ENCODE measurements at regions not wholly inside any gene's neighbourhood (a gene's known extent, or its start where the extent isn't known, plus 50 kb on each side); places are given as distances from the start of the nearest gene placed in this dataset.
"Not testable (repeated sequence)": the region's sequence is repeated elsewhere in the genome, so short reads cannot be mapped to it uniquely, and the experiment has no call there.

DNA sequence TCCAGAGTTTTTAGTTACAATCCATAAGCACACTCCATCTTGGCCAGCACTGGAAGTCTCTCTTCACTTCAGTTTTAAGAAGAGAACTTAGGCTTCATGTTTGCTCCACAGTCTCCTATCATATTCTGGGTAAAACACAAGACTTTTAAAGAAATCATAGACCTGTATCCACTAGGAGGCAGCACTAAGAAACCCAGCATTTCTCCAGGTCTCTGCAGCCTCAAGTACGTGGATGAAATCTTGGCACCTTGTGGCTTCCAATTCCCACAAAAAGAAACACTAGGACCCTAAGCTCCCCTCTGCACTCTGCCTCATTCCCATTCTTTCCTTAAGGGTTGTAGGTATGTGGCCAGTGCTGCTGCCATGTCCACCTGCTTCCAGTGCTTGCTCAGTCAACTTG lies 367.3 kb upstream of the CASK start:
- DNase-seq (ENCODE audit: low spot score): no peak

DNA sequence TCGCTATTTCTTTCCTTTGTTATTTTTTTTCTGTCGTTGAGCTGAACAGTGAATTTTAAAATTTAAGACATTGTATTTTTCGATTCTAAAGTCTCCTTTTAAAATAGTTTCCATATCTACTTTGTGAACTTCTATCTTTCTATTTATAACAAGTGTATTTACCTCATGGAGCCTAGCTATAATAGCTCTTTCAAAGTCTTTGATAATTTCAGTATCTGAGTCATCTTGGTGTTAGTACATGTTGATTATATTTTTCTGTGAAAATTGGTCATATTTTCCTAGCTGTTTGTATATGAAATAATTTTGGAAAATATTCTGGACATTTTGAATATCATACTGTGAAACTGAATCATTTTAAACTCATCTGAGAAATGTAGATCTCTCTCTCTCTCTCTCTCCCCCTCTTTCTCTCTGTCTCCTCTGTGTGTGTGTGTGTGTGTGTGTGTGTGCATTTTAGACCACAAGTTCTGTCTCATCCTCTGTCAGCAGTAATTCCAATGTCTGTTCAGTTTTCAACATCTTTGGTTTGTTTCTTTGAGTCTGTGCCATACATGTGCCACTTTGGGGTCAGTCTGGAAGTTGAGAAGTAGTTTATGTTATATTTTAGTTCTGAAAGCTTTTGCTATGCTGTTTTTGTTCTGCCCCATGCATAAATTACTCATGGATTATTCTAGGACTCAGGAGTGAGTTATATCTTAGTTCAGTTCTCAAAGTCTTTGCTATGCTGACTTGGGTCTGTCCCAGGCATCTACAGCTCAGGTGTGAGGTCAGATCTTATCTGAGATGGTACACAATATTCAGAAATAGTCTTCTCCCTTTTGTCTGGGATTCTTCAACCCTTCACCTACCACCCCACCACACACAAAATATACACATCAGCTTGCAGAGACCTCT lies 366.4 kb upstream of the CASK start:
- in situ Hi-C loops (cut with HindIII; ENCODE audit: low sequenced_read_pairs): no loop called here
- no peak for DNase-seq (ENCODE audit: low spot score)

More for the DNA sequence above, 367.3 kb upstream of the CASK start:
- in situ Hi-C loops (cut with HindIII; ENCODE audit: low sequenced_read_pairs): no loop called here

DNA sequence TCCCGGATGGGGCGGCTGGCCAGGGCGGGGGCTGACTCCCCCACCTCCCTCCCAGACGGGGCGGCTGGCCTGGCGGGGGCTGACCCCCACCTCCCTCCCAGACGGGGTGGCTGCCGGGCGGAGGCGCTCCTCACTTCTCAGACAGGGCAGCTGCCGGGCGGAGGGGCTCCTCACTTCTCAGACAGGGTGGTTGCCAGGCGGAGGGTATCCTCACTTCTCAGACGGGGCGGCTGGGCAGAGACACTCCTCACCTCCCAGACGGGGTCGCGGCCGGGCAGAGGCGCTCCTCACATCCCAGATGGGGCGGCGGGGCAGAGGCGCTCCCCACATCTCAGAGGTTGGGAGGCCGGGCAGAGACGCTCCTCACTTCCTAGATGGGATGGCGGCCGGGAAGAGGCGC lies 362.3 kb upstream of the CASK start:
- DNase-seq (ENCODE audit: low spot score); in situ Hi-C loops (cut with HindIII; ENCODE audit: low sequenced_read_pairs): not testable (repeated sequence)

DNA sequence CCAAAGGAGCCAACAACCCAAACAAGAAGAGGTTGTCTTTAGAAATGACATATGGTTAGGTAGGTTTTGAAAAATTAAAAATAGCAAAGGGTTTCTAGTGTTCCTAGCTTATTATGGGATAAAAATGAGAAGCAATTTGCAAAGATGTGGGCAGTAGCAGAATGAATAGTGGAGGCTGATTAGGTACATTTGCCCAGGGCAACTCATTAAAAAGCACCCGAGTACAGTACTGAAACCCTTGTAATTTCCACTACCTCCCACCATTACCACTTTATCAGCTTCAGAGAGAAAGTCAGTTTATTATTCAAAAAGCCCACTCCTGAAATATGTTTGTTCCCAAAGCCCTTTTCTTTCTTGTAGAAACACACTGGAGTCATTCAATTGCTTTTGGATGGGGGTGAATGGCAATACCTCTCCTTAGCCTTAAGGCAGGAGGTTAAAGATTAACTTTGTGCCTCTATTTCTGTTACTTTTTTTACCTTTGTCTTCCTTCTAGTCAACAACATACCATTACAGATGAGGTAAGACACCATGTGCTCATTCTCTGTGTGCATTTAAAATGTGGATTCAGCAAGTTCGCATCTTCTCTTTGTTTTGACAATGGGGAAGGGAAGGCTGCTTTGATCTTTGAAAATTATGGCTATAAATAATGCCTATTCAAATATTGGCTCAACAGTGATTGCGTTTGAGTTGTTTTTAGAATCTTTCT lies 353.8 kb upstream of the CASK start:
- in situ Hi-C loops (cut with HindIII; ENCODE audit: low sequenced_read_pairs): no loop called here
- DNase-seq (ENCODE audit: low spot score): no peak

DNA sequence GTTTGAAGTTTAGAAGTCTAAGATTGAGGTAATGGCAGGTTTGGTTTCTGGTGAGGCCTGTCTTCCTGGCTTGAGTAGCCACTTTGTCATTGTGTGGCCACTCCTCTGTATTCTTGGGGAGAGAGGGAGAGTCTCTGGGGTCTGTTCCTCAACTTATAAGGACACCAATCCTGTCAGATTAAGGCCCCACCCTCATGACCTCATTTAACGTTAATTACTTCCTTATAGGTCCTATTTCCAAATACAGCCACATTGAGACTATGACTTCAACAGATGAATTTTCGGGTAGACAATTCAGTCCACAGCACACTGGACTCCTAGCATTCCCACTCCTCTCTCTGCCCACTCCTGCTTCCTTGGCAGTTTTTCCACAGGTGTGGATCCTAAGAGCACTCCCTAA lies 350.8 kb upstream of the CASK start:
- in situ Hi-C loops (cut with HindIII; ENCODE audit: low sequenced_read_pairs): no loop called here

DNA sequence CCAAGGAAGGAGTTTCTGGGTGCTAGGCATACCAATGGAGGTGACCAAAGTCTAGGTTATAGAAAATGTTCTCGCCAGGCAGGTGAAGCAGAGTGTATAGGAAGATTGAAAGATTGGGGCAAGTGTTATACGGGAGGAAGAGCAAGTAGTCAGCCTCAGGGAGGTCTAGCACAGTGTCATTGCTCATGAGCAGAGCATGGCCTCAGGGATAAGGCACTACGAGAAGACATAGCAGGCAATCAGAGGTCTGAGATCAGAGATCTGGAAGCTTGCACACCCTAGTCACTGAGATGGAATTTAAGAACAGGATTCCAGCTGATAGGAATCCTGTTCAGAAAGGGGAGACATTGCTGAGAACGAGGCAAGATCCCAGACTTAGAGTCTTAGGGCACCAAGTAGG lies 350.0 kb upstream of the CASK start:
- in situ Hi-C loops (cut with HindIII; ENCODE audit: low sequenced_read_pairs): no loop called here
- no peak for DNase-seq (ENCODE audit: low spot score)

More for the DNA sequence above, 350.8 kb upstream of the CASK start:
- DNase-seq (ENCODE audit: low spot score): no peak

DNA sequence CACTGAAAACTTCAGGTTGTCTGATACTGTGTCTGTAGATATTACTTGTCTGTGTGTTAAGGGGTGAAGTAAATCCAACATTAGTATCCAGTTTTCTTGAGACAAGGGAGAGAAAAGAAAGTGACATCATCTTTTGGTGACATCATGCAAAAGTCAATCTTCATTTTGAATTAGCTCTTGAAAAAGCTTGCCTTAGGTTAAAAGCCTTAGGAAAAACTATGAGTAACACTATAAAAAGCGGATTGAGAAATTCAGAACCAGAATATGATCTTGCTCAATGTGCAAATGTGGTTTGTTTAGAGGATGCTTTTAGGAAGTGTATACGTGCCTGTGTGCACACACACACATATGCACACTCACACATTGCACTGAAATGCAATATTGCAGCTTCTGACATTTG lies 345.8 kb upstream of the CASK start:
- no peak for DNase-seq (ENCODE audit: low spot score)
- in situ Hi-C loops (cut with HindIII; ENCODE audit: low sequenced_read_pairs): no loop called here

DNA sequence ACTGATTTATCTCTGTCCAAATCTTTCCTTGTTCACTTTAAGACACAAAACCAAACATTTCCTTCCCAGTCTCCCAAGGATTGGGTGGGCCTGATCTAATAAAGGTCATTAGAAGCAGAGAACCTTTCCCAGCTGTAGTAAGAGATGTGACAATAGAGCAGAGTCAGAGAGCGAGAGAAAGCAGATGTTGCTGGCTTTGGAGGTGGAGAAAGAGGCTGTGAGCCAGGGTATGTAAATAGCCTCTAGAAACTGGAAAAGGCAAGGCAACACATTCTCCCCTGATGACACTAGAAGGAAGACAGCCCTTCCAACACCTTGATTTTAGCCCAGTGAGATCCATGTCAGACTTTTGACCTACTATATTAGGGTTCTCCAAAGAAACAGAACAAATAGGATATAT lies 337.5 kb upstream of the CASK start:
- no peak for DNase-seq (ENCODE audit: low spot score)
- in situ Hi-C loops (cut with HindIII; ENCODE audit: low sequenced_read_pairs): no loop called here

DNA sequence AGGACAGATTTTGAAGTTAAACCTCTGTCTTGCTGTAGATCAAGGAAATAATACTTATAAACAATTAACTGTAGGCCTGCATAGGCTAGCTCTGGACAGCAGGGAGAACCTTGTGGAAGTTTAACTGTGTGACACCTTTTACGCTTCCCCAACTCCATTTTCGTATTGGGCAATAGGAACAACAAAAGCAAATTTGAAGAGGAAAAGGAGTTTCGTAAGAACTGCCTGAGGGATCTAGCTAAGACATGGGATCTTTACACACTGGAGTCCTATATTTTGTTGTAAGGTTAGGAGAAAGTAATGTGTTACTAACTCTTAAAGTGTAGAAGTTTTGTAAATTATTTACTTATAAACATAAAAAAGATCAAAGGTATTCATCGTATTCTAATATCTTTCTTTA lies 324.9 kb upstream of the CASK start:
- in situ Hi-C loops (cut with HindIII; ENCODE audit: low sequenced_read_pairs): no loop called here
- DNase-seq (ENCODE audit: low spot score): no peak

DNA sequence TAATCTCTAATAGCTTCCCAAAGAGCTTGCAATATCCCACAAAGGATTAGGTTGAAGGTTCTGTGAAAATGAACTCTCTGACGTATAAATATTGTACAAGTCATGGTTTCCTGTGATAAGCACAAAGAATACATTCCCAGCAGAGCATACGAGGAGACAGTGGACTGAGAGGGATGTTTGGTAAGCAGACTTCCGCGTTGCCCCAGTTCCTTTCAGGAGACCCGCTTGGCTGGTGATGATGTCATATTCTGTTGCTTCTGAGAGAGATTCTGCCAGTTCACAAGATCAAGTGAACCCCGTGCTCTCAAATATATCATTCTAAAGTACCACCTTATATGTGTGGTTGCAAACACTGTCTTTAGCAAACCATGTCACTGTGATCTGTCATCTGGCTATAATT lies 323.9 kb upstream of the CASK start:
- in situ Hi-C loops (cut with HindIII; ENCODE audit: low sequenced_read_pairs): no loop called here
- DNase-seq (ENCODE audit: low spot score): no peak

DNA sequence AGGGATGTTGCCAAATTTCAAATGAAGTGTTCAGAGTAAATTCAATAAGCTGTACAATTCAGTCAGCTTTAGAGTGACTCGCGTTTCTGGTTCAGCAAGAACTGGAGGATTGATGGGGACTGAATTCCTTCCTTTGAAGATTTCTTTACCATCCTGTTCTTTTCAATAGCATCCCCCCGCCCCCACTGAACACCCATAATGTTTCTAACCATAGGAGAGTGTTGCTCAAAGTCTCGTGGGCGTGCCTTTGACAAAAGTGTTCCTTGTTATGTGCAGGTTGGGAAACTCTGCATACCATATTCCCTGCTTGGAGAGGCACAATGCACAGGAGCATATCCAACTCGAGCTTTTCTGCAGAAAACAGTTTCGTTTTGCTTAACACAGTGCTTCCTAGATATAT lies 323.5 kb upstream of the CASK start:
- in situ Hi-C loops (cut with HindIII; ENCODE audit: low sequenced_read_pairs): no loop called here
- DNase-seq (ENCODE audit: low spot score): no peak

DNA sequence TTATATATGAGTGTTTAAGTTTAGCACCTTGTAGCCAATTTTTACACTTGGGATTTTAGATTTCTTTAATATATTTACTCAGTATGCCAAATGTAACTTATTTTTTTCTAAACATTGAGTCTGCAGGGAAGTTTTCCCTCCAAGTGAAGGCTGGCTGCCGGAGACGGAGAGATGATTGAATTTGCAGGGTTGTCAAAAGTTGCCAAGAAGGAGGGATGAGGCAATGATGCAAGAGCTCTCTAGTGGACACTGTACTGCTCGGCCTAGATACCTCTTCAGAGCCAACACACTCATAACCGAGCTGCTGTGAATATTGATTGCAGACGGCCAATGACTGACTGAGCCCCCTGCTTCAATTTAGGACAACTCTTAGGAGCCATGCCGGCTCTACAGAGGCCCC lies 318.6 kb upstream of the CASK start:
- DNase-seq (ENCODE audit: low spot score): no peak
- in situ Hi-C loops (cut with HindIII; ENCODE audit: low sequenced_read_pairs): no loop called here

DNA sequence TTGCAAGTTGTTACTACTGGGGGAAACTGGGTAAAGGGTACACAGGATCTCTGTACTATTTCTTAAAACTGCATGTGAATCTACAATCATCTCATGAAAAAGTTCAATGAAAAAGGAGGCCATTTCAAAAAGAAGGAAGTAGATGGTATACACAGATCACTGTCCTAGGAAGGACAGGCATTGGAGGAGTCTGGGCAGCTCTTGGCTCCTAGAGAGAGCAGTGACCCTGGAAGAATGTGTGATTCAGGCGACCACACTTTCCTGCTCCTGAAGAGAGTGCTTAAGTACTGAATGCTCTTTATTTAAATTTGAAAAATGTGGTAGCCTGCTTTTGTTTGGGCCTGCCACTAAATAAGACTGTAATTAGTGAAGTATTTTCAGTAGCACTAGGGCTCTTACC lies 318.1 kb upstream of the CASK start:
- no peak for DNase-seq (ENCODE audit: low spot score)

DNA sequence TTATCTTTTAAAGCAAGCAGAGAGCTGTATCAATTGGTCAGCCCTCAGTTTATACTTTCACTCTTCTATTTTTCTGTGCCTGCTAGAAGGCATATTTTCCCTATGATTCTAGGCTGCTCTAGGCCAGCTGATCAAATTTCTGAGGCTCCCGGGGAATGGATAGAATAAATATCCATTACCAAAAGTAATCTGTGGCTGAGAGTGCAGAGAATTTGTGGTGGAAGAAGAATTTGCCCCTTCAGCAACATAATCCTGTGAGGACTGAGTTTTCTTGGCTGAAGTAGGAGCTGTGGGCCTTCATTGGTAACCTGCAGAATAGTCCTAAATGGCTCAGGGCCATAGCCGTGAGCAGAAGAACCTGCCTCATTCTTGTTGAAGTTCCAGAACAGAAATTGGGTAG lies 314.6 kb upstream of the CASK start:
- in situ Hi-C loops (cut with HindIII; ENCODE audit: low sequenced_read_pairs): no loop called here
- no peak for DNase-seq (ENCODE audit: low spot score)

More for the DNA sequence above, 318.1 kb upstream of the CASK start:
- in situ Hi-C loops (cut with HindIII; ENCODE audit: low sequenced_read_pairs): no loop called here

DNA sequence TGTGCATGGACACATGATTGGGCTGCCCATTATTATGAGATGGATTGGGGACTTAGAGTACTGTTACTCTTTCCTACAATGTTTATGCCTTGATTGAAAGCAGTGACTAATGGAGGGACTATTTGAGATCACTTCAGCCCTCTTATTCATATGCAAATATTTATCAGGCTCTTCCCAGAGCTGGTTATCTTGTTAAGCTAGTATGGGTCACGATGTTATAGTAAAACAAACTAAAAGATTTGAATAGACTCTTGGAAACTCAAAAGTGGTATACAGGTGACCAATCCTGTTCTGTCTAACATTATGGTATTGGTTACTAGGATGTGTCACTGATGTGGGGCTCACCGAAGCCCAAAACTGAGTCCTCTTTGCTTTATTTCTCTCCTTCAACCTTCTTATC lies 306.2 kb upstream of the CASK start:
- in situ Hi-C loops (cut with HindIII; ENCODE audit: low sequenced_read_pairs): no loop called here

DNA sequence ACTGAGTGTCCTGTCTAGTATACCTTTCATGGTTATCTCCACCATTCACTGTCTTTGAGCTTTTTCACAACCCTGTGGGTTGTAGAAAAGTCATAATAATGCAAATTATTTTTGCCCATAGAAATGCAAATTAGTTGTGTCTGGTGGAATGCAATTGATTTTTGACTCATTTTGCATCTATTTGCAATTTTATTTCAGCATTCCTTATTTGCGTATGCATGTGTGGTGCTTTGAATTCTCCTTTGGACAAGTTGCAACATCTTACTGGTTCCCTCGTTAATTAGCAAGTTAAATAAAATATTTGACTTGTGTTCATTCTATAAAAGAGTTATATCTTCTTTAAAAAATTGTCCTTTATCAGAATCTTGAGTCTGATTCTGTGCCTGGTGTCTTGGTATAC lies 297.3 kb upstream of the CASK start:
- DNase-seq (ENCODE audit: low spot score): no peak
- in situ Hi-C loops (cut with HindIII; ENCODE audit: low sequenced_read_pairs): no loop called here

More for the DNA sequence above, 306.2 kb upstream of the CASK start:
- DNase-seq (ENCODE audit: low spot score): no peak

DNA sequence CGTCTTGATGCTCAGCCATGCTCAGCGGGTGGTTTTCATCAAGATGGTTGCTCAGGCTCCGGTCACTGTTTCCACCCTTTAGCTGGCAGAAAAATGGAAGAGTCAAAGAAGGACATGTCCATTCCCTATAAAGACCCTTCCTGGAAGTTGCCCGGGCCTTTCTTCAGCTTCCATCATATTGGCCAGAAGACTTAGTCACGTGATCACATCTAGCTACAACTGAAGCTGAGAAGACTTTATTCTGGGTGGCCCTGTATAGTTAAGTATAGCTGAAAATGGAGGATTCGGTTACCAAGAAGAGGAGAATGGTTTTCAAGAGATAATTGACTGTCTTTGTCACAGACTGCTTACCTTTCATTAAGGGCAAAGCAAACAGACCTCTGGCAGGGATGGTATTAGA lies 296.7 kb upstream of the CASK start:
- in situ Hi-C loops (cut with HindIII; ENCODE audit: low sequenced_read_pairs): no loop called here
- DNase-seq (ENCODE audit: low spot score): no peak

DNA sequence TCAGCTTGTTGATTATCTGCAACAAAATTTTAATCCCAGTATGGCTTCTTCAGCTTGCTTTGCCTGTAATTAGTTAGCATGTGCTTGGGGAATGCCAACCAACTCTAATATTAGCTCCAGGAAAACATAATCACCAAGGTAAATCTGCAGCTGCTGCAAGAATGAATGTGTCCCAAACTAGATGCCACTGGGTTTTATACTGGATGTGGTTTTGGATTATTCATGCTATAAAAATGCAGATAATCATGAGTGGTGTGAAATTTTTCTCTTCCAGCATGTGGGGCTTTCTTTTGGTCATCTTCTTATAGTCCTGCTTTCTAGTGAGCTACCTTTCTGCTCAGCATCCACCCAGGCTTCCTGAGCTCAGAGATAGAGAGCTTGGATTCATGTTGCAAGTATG lies 295.9 kb upstream of the CASK start:
- no peak for DNase-seq (ENCODE audit: low spot score)
- in situ Hi-C loops (cut with HindIII; ENCODE audit: low sequenced_read_pairs): no loop called here

DNA sequence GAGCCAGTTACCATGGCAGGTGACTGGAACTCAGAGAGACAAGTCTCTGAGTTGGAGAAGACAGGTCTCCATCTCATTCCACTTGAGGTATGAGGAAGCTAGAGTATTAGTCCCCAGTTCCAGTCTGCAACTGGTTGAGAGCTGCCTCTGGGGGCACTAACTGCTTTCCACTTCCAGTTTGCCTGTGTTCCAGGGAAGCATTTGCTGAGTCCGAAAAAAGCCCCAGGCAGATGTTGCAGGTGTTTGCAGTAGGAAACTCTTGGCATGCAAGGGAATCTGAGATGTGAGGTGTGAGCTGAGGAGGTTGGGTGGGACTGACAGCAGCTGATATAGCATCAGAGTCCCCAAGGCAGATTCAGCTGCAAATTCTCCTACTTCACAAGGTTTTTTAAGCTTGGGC lies 272.2 kb upstream of the CASK start:
- in situ Hi-C loops (cut with HindIII; ENCODE audit: low sequenced_read_pairs): no loop called here
- no peak for DNase-seq (ENCODE audit: low spot score)

DNA sequence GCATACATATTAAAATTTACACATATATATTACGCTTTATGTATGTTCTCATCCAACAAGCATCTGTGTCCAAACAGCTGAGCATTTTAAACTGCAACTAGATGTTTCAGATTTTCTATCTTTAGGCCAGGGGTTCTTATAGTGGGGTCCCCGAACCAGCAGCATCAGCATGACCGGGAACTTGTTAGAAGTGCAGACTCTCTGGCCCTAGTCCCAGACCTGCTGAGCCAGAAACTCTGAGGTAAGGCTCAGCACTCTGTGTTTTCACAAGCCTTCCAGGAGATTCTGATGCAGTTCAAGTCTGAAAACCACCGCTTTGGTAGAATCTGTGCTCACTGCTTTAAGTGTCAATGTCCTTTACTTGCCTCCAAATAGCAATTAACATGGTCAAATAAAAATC lies 266.2 kb upstream of the CASK start:
- DNase-seq (ENCODE audit: low spot score): no peak
- in situ Hi-C loops (cut with HindIII; ENCODE audit: low sequenced_read_pairs): no loop called here

DNA sequence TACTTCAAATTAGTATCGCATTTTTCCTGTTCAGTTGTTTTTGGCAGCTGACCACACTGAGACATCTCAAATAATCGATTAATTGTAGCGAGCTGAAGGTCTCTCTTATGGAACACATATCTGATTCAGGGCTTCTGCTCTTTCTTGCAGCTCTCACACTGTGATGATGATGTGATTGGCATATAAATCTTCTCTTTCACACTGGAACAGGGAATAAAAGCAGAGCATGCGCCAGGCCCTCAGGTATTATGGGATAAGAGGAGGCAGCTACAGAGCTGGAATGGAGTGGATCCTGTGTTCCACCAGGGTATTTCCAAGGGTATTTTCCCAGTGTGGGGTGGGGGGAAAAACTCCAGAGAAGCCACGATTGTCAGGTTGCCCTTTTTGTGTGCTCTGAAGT lies 265.4 kb upstream of the CASK start:
- DNase-seq (ENCODE audit: low spot score): no peak
- in situ Hi-C loops (cut with HindIII; ENCODE audit: low sequenced_read_pairs): no loop called here
